Fibroblast of pulmonary artery (primary cell): ENCODE measurements at regions not wholly inside any gene's neighbourhood (a gene's known extent, or its start where the extent isn't known, plus 50 kb on each side); places are given as distances from the start of the nearest gene placed in this dataset.

ENCODE experiments used
- DNase-seq: peaks from one replicate; pipeline ENCODE4 v3.0.0-alpha.2; 2010; ENCODE audit warnings: low read depth
- H3K4me3 ChIP-seq: replicated peaks from 2 replicates; pipeline ENCODE4 v1.5.1; 2011; ENCODE audit warnings: low read depth, mild to moderate bottlenecking, control low read depth, low read length, moderate library complexity
- TF ChIP-seq, protein P1 (sequence below): IDR thresholded peaks from 2 replicates; pipeline ENCODE4 v1.5.1; 2011; ENCODE audit warnings: mild to moderate bottlenecking, control low read depth, low read length, inconsistent platforms; ENCODE audit errors: missing control alignments

DNA sequence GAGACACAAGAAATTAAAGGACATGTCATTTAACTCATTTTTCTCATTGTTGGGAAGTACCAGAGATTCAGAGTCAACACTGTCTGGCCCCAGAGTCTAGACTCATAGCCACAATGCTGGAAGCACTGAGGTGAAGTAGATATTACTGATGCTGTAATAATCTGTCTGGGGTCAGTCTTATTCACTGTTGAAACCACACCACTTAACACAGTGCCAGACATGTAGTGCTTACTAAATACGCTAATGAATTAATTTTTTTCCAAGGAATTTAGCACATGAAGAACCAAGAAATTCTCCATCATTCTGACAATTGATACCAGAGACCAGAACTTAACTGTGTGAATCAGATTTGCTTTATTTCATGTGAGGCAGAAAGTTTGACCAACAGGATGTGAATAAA lies 150.8 kb upstream of the STAC start:
- H3K4me3 ChIP-seq, result no peak overlapping the region
- TF ChIP-seq, protein P1, sequence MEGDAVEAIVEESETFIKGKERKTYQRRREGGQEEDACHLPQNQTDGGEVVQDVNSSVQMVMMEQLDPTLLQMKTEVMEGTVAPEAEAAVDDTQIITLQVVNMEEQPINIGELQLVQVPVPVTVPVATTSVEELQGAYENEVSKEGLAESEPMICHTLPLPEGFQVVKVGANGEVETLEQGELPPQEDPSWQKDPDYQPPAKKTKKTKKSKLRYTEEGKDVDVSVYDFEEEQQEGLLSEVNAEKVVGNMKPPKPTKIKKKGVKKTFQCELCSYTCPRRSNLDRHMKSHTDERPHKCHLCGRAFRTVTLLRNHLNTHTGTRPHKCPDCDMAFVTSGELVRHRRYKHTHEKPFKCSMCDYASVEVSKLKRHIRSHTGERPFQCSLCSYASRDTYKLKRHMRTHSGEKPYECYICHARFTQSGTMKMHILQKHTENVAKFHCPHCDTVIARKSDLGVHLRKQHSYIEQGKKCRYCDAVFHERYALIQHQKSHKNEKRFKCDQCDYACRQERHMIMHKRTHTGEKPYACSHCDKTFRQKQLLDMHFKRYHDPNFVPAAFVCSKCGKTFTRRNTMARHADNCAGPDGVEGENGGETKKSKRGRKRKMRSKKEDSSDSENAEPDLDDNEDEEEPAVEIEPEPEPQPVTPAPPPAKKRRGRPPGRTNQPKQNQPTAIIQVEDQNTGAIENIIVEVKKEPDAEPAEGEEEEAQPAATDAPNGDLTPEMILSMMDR, result no peak
- no peak for DNase-seq

DNA sequence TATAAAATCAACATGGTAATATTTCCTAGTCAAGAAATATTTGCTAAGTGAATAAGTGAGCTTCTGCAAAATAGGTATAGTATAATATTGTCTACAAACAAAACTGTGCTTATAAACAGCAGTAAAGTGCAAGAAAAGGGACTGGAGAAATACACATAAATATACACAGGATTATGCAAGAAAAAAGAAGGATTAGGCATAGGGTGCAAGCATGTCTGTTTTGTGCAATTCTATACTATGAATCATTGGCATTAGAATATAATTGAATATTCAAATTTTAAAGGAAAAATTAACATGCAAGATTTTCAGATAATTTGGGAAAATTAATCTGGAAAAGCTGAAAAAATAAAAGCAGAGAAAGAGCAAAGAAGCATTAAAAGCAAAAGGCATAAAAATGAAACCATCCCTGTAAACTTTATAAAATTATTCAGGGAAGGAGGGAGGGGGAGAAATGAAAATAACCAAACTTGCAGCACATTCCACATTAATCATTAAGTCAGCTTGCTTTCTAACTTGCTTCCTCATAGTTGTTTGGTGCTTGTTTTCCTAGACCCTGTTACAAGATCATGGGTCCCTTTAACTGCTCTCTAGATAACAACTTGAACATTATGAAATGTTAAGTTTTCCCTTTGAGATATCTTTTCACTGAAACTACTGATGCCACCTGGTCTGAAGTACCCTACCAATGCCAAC lies 147.4 kb upstream of the STAC start:
- H3K4me3 ChIP-seq, result no peak overlapping the region
- no peak for DNase-seq
- TF ChIP-seq, protein P1, result no peak

DNA sequence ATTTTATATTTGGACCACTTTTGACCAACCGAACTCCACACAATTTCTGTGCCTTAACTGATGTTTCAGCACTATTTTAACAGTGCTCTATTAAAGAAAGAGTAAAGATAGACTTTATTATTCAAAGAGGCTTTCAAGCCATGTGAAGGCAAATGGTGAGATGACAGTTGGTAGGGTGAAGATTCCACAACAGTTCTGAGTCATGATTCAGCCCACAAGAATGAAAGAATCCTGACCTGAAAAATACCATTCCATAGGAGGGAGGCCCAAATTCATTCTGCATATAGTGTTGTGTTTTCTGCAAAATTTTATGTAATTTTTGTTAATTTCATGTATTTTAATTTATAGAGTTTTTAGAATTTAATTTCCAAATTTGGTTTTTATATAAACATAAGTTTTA lies 135.6 kb upstream of the STAC start:
- no peak overlapping the region for H3K4me3 ChIP-seq
- TF ChIP-seq, protein P1, result no peak
- DNase-seq, result peak; percentile 26

DNA sequence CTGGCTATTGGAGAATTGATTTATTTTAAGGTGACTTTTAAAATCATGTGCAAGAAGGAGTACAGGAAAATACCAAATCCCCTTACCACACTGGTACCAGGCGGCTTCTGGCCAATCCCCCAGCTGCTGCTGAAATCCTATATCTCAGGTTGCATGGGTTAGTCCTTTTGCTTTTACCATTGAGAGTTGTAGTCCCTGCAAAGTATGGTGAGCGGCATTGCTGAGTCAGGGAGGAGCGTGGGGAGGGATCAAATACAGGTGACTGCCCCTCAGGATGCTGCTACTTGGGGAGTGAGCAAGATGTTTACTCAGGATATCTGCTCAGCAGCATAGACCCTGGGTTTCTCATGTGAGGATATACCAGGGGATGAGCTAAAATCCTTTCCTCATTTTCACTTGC lies 131.9 kb upstream of the STAC start:
- TF ChIP-seq, protein P1, result no peak
- H3K4me3 ChIP-seq, result no peak overlapping the region
- DNase-seq, result no peak

DNA sequence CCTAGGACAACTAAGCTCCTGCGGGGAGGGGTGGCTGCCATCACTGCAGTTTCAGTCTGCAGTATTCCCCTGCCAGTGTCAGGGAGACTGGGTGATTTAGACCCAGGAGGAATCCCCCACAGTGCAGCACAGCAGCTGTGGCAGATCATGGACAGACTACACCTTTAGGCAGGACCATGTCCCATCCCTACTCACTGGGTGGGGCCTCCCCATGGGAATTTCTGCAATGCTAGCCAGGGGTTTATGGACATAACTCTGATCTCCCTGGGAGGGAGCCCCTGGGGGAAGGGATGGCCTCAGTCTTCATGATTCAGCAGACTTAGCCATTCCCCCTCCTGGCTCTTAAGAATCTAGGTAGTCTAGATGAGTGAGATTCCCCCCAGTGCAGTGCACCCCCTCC lies 130.1 kb upstream of the STAC start:
- no peak overlapping the region for H3K4me3 ChIP-seq
- DNase-seq, result no peak
- TF ChIP-seq, protein P1, result no peak

DNA sequence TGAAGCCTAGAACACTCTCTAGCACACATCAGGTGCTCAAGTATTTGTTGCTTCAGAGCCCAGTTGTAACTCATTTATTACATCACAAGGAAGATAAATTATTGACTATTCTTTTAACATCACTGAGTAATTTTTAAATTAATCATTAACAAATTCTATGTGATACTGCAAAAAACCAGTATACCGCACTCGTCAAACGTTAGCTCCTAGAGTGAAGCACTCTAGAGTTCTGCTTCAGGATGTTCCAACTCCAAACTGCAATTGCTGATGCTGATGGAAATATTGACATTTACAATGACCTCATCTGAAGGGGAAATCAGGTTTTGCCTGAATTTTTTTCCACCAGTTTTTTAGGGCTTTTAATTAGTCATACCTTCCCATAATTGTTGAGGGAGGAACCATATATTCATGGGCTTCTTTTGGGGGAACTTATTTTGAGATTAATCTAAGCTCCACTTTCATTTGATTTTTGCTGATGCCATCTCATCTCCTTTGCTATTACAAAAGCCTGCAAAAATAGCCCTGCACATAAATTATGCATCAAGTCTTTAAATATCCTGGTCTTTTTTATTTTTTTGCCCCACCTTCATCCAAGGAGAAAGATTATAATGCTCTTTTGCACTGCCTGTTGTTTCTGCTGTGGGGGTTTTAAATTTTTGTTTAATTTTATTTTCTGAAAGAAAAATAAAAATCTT lies 123.0 kb upstream of the STAC start:
- DNase-seq, result no peak
- no peak overlapping the region for H3K4me3 ChIP-seq
- TF ChIP-seq, protein P1, result no peak
